ENCODE measurements at regions not wholly inside any gene's neighbourhood (a gene's known extent, or its start where the extent isn't known, plus 50 kb on each side); places are given as distances from the start of the nearest gene placed in this dataset.
"Not testable (repeated sequence)": the region's sequence is repeated elsewhere in the genome, so short reads cannot be mapped to it uniquely, and the experiment has no call there.

- no peak for DNase-seq (ENCODE audit: low read depth in 2 of 2)
Observed at GRCh38 chr4:112770114-112770513, 133.2 kb downstream of the LARP7 start.

- DNase-seq (ENCODE audit: low read depth in 2 of 2) = no peak
Observed at GRCh38 chr4:112775801-112776200, 138.9 kb downstream of the LARP7 start.

- no peak for DNase-seq (ENCODE audit: low read depth in 2 of 2)
Observed at GRCh38 chr4:112776535-112776934, 139.6 kb downstream of the LARP7 start.

- DNase-seq (ENCODE audit: low read depth in 2 of 2) = no peak
Observed at GRCh38 chr4:112778520-112778919, 141.6 kb downstream of the LARP7 start.

- DNase-seq (ENCODE audit: low read depth in 2 of 2) = no peak
Observed at GRCh38 chr4:112793033-112793432, 156.1 kb downstream of the LARP7 start.

GRCh38 chr4:112800001-112800400, 163.1 kb downstream of the LARP7 start:
- no peak for DNase-seq (ENCODE audit: low read depth in 2 of 2)

GRCh38 chr4:112801341-112801740, 164.4 kb downstream of the LARP7 start:
- no peak for DNase-seq (ENCODE audit: low read depth in 2 of 2)

GRCh38 chr4:112802780-112803179, 165.8 kb downstream of the LARP7 start:
- DNase-seq (ENCODE audit: low read depth in 2 of 2) = no peak

GRCh38 chr4:112807083-112807482, 170.1 kb downstream of the LARP7 start:
- no peak for DNase-seq (ENCODE audit: low read depth in 2 of 2)

GRCh38 chr4:112808001-112808400, 171.1 kb downstream of the LARP7 start:
- no peak for DNase-seq (ENCODE audit: low read depth in 2 of 2)

- no peak for DNase-seq (ENCODE audit: low read depth in 2 of 2)
Observed at GRCh38 chr4:112813790-112814189, 176.8 kb downstream of the LARP7 start.

- peak in 1 of 2 donors; percentile 0 for DNase-seq (ENCODE audit: low read depth in 2 of 2)
Observed at GRCh38 chr4:112817933-112818593, 181.1 kb downstream of the LARP7 start.

- no peak for DNase-seq (ENCODE audit: low read depth in 2 of 2)
Observed at GRCh38 chr4:112818594-112818965, 181.6 kb downstream of the LARP7 start.

GRCh38 chr4:112819729-112820128, 182.8 kb downstream of the LARP7 start:
- no peak for DNase-seq (ENCODE audit: low read depth in 2 of 2)

GRCh38 chr4:112823156-112823555, 186.2 kb downstream of the LARP7 start:
- no peak for DNase-seq (ENCODE audit: low read depth in 2 of 2)

GRCh38 chr4:112823606-112824005, 186.7 kb downstream of the LARP7 start:
- no peak for DNase-seq (ENCODE audit: low read depth in 2 of 2)

- no peak for DNase-seq (ENCODE audit: low read depth in 2 of 2)
Observed at GRCh38 chr4:112830753-112831386, 193.9 kb downstream of the LARP7 start.

- no peak for DNase-seq (ENCODE audit: low read depth in 2 of 2)
Observed at GRCh38 chr4:112832493-112832892, 195.6 kb downstream of the LARP7 start.

GRCh38 chr4:112836895-112837294, 200.0 kb downstream of the LARP7 start:
- DNase-seq (ENCODE audit: low read depth in 2 of 2) = no peak

GRCh38 chr4:112838015-112838414, 201.1 kb downstream of the LARP7 start:
- DNase-seq (ENCODE audit: low read depth in 2 of 2) = not testable (repeated sequence)

- DNase-seq (ENCODE audit: low read depth in 2 of 2) = no peak
Observed at GRCh38 chr4:112840061-112840460, 203.1 kb downstream of the LARP7 start.

GRCh38 chr4:112840619-112841018, 203.7 kb downstream of the LARP7 start:
- no peak for DNase-seq (ENCODE audit: low read depth in 2 of 2)

GRCh38 chr4:112842513-112842912, 205.6 kb downstream of the LARP7 start:
- DNase-seq (ENCODE audit: low read depth in 2 of 2) = no peak

GRCh38 chr4:112845386-112845785, 204.1 kb upstream of the ANK2 start:
- DNase-seq (ENCODE audit: low read depth in 2 of 2) = no peak
